Memory B cell (primary cell): ENCODE measurements at regions not wholly inside any gene's neighbourhood (a gene's known extent, or its start where the extent isn't known, plus 50 kb on each side); places are given as distances from the start of the nearest gene placed in this dataset.

Experiments used
- ATAC-seq: fragments of 150-1000 bp; cut with Tn5 transposase; 2 replicates; pipeline ENCODE4 v1.10.0; 2021; ENCODE audit warnings: low read depth, mild to moderate bottlenecking, moderate library complexity
- DNase-seq, 2 donors: peaks; one replicate each; pipeline ENCODE4 v3.0.0; 2022; ENCODE audit warnings: low spot score in 2 of 2
- H3K27ac Mint-ChIP-seq: one replicate; pipeline ENCODE4 v1.8.0; 2022; ENCODE audit warnings: mild to moderate bottlenecking, moderate library complexity, mixed read lengths
- H3K27me3 Mint-ChIP-seq: one replicate; pipeline ENCODE4 v1.8.0; 2022; ENCODE audit warnings: mixed read lengths
- H3K36me3 Mint-ChIP-seq: one replicate; pipeline ENCODE4 v1.8.0; 2022; ENCODE audit warnings: mild to moderate bottlenecking, mixed read lengths
- H3K4me1 Mint-ChIP-seq: one replicate; pipeline ENCODE4 v1.8.0; 2022; ENCODE audit warnings: mixed read lengths
- H3K4me3 Mint-ChIP-seq: one replicate; pipeline ENCODE4 v1.8.0; 2022; ENCODE audit warnings: mild to moderate bottlenecking, moderate library complexity, mixed read lengths
- H3K9me3 Mint-ChIP-seq: one replicate; pipeline ENCODE4 v1.8.0; 2022; ENCODE audit warnings: mixed read lengths

- ATAC-seq: no peak
- Mint-ChIP-seq H3K27me3 (peaks cover 2% of the 10 kb centered on the region), H3K36me3 (peaks cover 1% of the 10 kb centered on the region), H3K4me3 (no peak overlapping the region), H3K4me1 (no peaks in the 10 kb centered on the region), H3K27ac (no peak overlapping the region), H3K9me3 (peaks cover 12% of the 10 kb centered on the region)
- DNase-seq: no peak
Measured at GRCh38 chr12:115013236-115013981, 329.4 kb upstream of the TBX3 start.

- H3K4me3 Mint-ChIP-seq: no peak overlapping the region
- peaks cover 10% of the 10 kb centered on the region for H3K9me3 Mint-ChIP-seq
- no peak for ATAC-seq
Measured at GRCh38 chr12:115012861-115013235, 328.9 kb upstream of the TBX3 start.

GRCh38 chr12:115011703-115012102 lies 327.7 kb upstream of the TBX3 start:
- ATAC-seq (no peak), DNase-seq (no peak)
- Mint-ChIP-seq H3K27ac (no peak overlapping the region), H3K4me3 (no peak overlapping the region), H3K4me1 (no peaks in the 10 kb centered on the region), H3K27me3 (peaks cover 2% of the 10 kb centered on the region), H3K9me3 (peaks cover 10% of the 10 kb centered on the region), H3K36me3 (peaks cover 1% of the 10 kb centered on the region)

More at GRCh38 chr12:115012861-115013235, 328.9 kb upstream of the TBX3 start:
- H3K36me3 Mint-ChIP-seq: peaks cover 1% of the 10 kb centered on the region
- no peaks in the 10 kb centered on the region for H3K4me1 Mint-ChIP-seq
- no peak overlapping the region for H3K27ac Mint-ChIP-seq
- no peak for DNase-seq
- H3K27me3 Mint-ChIP-seq: peaks cover 2% of the 10 kb centered on the region

GRCh38 chr12:115010324-115010995 lies 326.5 kb upstream of the TBX3 start:
- H3K27me3 Mint-ChIP-seq: peaks cover 2% of the 10 kb centered on the region
- ATAC-seq (no peak), DNase-seq (no peak)
- no peaks in the 10 kb centered on the region for H3K4me1 Mint-ChIP-seq
- H3K4me3 Mint-ChIP-seq: no peak overlapping the region
- H3K27ac Mint-ChIP-seq: no peak overlapping the region
- peaks cover 1% of the 10 kb centered on the region for H3K36me3 Mint-ChIP-seq
- H3K9me3 Mint-ChIP-seq: peaks cover 12% of the 10 kb centered on the region

- H3K4me1 Mint-ChIP-seq: no peaks in the 10 kb centered on the region
- H3K9me3 Mint-ChIP-seq: peaks cover 12% of the 10 kb centered on the region
- ATAC-seq (no peak), DNase-seq (no peak)
- H3K27ac Mint-ChIP-seq: no peak overlapping the region
- peaks cover 1% of the 10 kb centered on the region for H3K36me3 Mint-ChIP-seq
- H3K4me3 Mint-ChIP-seq: no peak overlapping the region
- peaks cover 2% of the 10 kb centered on the region for H3K27me3 Mint-ChIP-seq
Measured at GRCh38 chr12:115008929-115009328, 325.0 kb upstream of the TBX3 start.

- peaks cover 3% of the 10 kb centered on the region for H3K27me3 Mint-ChIP-seq
- ATAC-seq (no peak), DNase-seq (no peak)
- no peaks in the 10 kb centered on the region for H3K4me1 Mint-ChIP-seq
- H3K27ac Mint-ChIP-seq: no peak overlapping the region
- peaks cover 8% of the 10 kb centered on the region for H3K9me3 Mint-ChIP-seq
- H3K36me3 Mint-ChIP-seq: no peaks in the 10 kb centered on the region
- no peak overlapping the region for H3K4me3 Mint-ChIP-seq
Measured at GRCh38 chr12:115004470-115005146, 320.6 kb upstream of the TBX3 start.

GRCh38 chr12:115002434-115002833 lies 318.5 kb upstream of the TBX3 start:
- peaks cover 9% of the 10 kb centered on the region for H3K9me3 Mint-ChIP-seq
- no peak overlapping the region for H3K27ac Mint-ChIP-seq
- H3K4me3 Mint-ChIP-seq: no peak overlapping the region
- no peak for ATAC-seq
- H3K36me3 Mint-ChIP-seq: no peaks in the 10 kb centered on the region
- DNase-seq: no peak
- H3K27me3 Mint-ChIP-seq: peaks cover 3% of the 10 kb centered on the region
- no peaks in the 10 kb centered on the region for H3K4me1 Mint-ChIP-seq

- Mint-ChIP-seq H3K27me3 (peaks cover 3% of the 10 kb centered on the region), H3K4me3 (no peak overlapping the region), H3K27ac (no peak overlapping the region), H3K9me3 (peaks cover 9% of the 10 kb centered on the region), H3K36me3 (no peaks in the 10 kb centered on the region), H3K4me1 (no peaks in the 10 kb centered on the region)
- ATAC-seq: no peak
- no peak for DNase-seq
Measured at GRCh38 chr12:115001571-115002180, 317.7 kb upstream of the TBX3 start.

- peaks cover 3% of the 10 kb centered on the region for H3K27me3 Mint-ChIP-seq
- H3K9me3 Mint-ChIP-seq: peaks cover 10% of the 10 kb centered on the region
Measured at GRCh38 chr12:115000038-115000437, 316.1 kb upstream of the TBX3 start.

GRCh38 chr12:114998750-114999128 lies 314.8 kb upstream of the TBX3 start:
- Mint-ChIP-seq H3K4me1 (no peaks in the 10 kb centered on the region), H3K27me3 (peaks cover 2% of the 10 kb centered on the region), H3K9me3 (peaks cover 8% of the 10 kb centered on the region), H3K27ac (no peak overlapping the region), H3K4me3 (no peak overlapping the region), H3K36me3 (no peaks in the 10 kb centered on the region)
- ATAC-seq (no peak), DNase-seq (no peak)

More at GRCh38 chr12:115000038-115000437, 316.1 kb upstream of the TBX3 start:
- no peak for ATAC-seq
- no peaks in the 10 kb centered on the region for H3K36me3 Mint-ChIP-seq
- no peak overlapping the region for H3K27ac Mint-ChIP-seq
- no peak overlapping the region for H3K4me3 Mint-ChIP-seq
- no peak for DNase-seq
- no peaks in the 10 kb centered on the region for H3K4me1 Mint-ChIP-seq

- Mint-ChIP-seq H3K4me1 (no peaks in the 10 kb centered on the region), H3K4me3 (no peak overlapping the region), H3K36me3 (no peaks in the 10 kb centered on the region), H3K9me3 (peaks cover 6% of the 10 kb centered on the region), H3K27me3 (peaks cover 2% of the 10 kb centered on the region), H3K27ac (no peak overlapping the region)
- DNase-seq: no peak
- ATAC-seq: no peak
Measured at GRCh38 chr12:114998118-114998749, 314.3 kb upstream of the TBX3 start.

GRCh38 chr12:114996382-114996781 lies 312.4 kb upstream of the TBX3 start:
- Mint-ChIP-seq H3K27me3 (peaks cover 2% of the 10 kb centered on the region), H3K4me3 (no peak overlapping the region)

GRCh38 chr12:114995891-114996290 lies 311.9 kb upstream of the TBX3 start:
- Mint-ChIP-seq H3K4me1 (no peaks in the 10 kb centered on the region), H3K36me3 (no peaks in the 10 kb centered on the region), H3K9me3 (peaks cover 6% of the 10 kb centered on the region), H3K27ac (no peak overlapping the region), H3K4me3 (no peak overlapping the region), H3K27me3 (peaks cover 2% of the 10 kb centered on the region)
- no peak for DNase-seq
- ATAC-seq: no peak

More at GRCh38 chr12:114996382-114996781, 312.4 kb upstream of the TBX3 start:
- Mint-ChIP-seq H3K9me3 (peaks cover 6% of the 10 kb centered on the region), H3K4me1 (no peaks in the 10 kb centered on the region), H3K27ac (no peak overlapping the region), H3K36me3 (no peaks in the 10 kb centered on the region)
- DNase-seq (no peak), ATAC-seq (no peak)

GRCh38 chr12:114993165-114993564 lies 309.2 kb upstream of the TBX3 start:
- Mint-ChIP-seq H3K4me1 (no peaks in the 10 kb centered on the region), H3K36me3 (no peaks in the 10 kb centered on the region), H3K27ac (no peak overlapping the region), H3K4me3 (no peak overlapping the region), H3K9me3 (peaks cover 5% of the 10 kb centered on the region), H3K27me3 (no peaks in the 10 kb centered on the region)
- DNase-seq: no peak
- no peak for ATAC-seq
